DOHH2 (cell line): ENCODE measurements at regions not wholly inside any gene's neighbourhood (a gene's known extent, or its start where the extent isn't known, plus 50 kb on each side); places are given as distances from the start of the nearest gene placed in this dataset.

ENCODE experiments used
- H3F3A ChIP-seq: fragments of 200-600 bp; sonication (generic), shearing (Covaris generic); 2 replicates; pipeline ENCODE4 v1.6.0; 2016; ENCODE audit warnings: antibody characterized with exemption, mild to moderate bottlenecking; ENCODE audit not compliant: control insufficient read depth, insufficient read depth
- H3K27ac ChIP-seq: fragments of 200-600 bp; sonication (generic); 2 replicates; pipeline ENCODE4 v1.5.1; 2014; ENCODE audit warnings: low read depth, mild to moderate bottlenecking, low read length, moderate library complexity
- H3K27me3 ChIP-seq: fragments of 200-600 bp; sonication (generic); 2 replicates; pipeline ENCODE4 v1.6.1; 2014; ENCODE audit warnings: mild to moderate bottlenecking, low read length, mixed read lengths; ENCODE audit not compliant: control insufficient read depth
- H3K36me3 ChIP-seq: fragments of 200-600 bp; sonication (generic); 2 replicates; pipeline ENCODE4 v1.6.1; 2014; ENCODE audit warnings: mild to moderate bottlenecking, low read length, moderate library complexity, mixed read lengths; ENCODE audit not compliant: control insufficient read depth
- H3K4me1 ChIP-seq: fragments of 200-600 bp; sonication (generic); 2 replicates; pipeline ENCODE4 v1.6.1; 2014; ENCODE audit warnings: mild to moderate bottlenecking, low read length, mixed read lengths; ENCODE audit not compliant: control insufficient read depth
- H3K4me2 ChIP-seq: fragments of 200-600 bp; sonication (generic); 2 replicates; pipeline ENCODE4 v1.6.0; 2014; ENCODE audit warnings: mild to moderate bottlenecking, low read length, moderate library complexity
- H3K4me3 ChIP-seq: fragments of 200-600 bp; sonication (generic); 2 replicates; pipeline ENCODE4 v1.5.1; 2014; ENCODE audit warnings: mild to moderate bottlenecking, low read length, mixed read lengths
- H3K79me2 ChIP-seq: fragments of 200-600 bp; sonication (generic); 2 replicates; pipeline ENCODE4 v1.6.1; 2014; ENCODE audit warnings: mild to moderate bottlenecking, low read length, mixed read lengths; ENCODE audit not compliant: control insufficient read depth
- H3K9me2 ChIP-seq: fragments of 200-600 bp; sonication (generic); replicated peaks from 2 replicates; pipeline ENCODE4 v1.6.1; 2014; ENCODE audit warnings: mild to moderate bottlenecking, low read length, mixed read lengths; ENCODE audit not compliant: control insufficient read depth
- H3K9me3 ChIP-seq: fragments of 200-600 bp; sonication (generic); 2 replicates; pipeline ENCODE4 v1.6.1; 2014; ENCODE audit warnings: antibody characterized with exemption, low read length, mixed read lengths; ENCODE audit not compliant: control insufficient read depth, insufficient read depth
- H4K20me1 ChIP-seq: fragments of 200-600 bp; sonication (generic); 2 replicates; pipeline ENCODE4 v1.6.0; 2014; ENCODE audit warnings: low read depth, mild to moderate bottlenecking, antibody characterized with exemption, low read length, moderate library complexity; ENCODE audit not compliant: control insufficient read depth, insufficient read depth
- EZH2phosphoT487 ChIP-seq: fragments of 200-600 bp; sonication (generic); IDR thresholded peaks from 2 replicates; pipeline ENCODE4 v1.6.1; 2017; ENCODE audit warnings: borderline replicate concordance, mild to moderate bottlenecking, antibody characterized with exemption, low read length, moderate library complexity, mixed read lengths
- TF ChIP-seq, protein P1 (sequence below): fragments of 200-600 bp; sonication (generic); IDR thresholded peaks from one replicate; pipeline ENCODE4 v1.5.1; 2014; ENCODE audit warnings: antibody characterized with exemption, mild to moderate bottlenecking, low read depth, low read length; ENCODE audit not compliant: poor library complexity, severe bottlenecking

DNA sequence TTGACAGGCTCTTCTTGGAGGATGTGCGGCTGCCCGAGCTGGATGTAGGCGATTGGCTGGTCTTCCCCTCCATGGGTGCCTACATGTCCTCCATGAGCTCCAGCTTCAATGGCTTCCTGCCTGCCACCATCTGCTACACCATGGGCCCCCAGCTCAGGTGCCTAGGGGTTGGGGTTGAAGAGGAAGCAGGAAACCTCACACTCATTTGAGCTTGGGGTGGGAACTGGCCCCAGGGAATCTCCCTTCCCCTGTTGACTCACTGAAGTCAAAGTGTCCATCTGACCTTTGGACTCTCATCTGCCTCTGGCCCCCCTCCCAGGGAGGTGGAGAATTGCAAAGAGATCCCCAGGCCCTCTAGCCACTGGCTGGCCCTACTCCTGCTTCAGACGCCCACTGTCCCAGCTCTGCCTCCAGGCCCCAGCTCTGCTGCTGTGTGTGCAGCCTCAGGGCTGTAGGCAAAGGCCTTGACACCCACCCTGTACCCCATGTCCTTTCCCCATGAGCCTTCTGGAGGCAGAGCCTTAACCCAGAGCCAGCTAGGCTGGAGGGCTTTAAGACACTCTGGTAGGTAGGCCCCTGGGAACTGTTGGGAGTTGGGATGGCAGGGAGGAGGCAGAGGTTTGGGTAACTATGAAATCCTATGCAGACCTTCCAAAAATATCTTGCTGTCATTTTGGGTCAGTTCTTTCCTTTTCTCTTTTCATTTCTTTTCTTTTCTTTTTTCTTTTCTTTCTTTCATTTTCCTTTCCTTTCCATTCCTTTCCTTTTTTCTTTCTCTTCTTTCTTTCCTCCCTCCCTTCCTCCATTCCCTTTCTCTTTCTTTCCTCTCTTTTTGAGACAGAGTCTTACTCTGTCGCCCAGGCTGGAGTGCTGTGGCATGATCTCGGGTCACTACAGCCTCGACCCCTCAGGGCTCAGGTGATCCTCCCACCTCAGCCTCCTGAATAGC is 66.9 kb upstream of the TINAGL1 start:
- Histone ChIP-seq H3K27ac (no peak overlapping the region), H3F3A (no peaks in the 10 kb centered on the region), H3K4me3 (no peak overlapping the region), H3K4me2 (no peak overlapping the region), H3K27me3 (no peaks in the 10 kb centered on the region), H4K20me1 (no peaks in the 10 kb centered on the region), H3K79me2 (no peaks in the 10 kb centered on the region), H3K9me3 (peaks cover 15% of the 10 kb centered on the region; the same call in 1 of the 2 replicates), H3K4me1 (peaks cover 43% of the 10 kb centered on the region), H3K9me2 (no peaks in the 10 kb centered on the region), H3K36me3 (no peaks in the 10 kb centered on the region)
- TF ChIP-seq EZH2phosphoT487: no peak
- TF ChIP-seq, protein P1, sequence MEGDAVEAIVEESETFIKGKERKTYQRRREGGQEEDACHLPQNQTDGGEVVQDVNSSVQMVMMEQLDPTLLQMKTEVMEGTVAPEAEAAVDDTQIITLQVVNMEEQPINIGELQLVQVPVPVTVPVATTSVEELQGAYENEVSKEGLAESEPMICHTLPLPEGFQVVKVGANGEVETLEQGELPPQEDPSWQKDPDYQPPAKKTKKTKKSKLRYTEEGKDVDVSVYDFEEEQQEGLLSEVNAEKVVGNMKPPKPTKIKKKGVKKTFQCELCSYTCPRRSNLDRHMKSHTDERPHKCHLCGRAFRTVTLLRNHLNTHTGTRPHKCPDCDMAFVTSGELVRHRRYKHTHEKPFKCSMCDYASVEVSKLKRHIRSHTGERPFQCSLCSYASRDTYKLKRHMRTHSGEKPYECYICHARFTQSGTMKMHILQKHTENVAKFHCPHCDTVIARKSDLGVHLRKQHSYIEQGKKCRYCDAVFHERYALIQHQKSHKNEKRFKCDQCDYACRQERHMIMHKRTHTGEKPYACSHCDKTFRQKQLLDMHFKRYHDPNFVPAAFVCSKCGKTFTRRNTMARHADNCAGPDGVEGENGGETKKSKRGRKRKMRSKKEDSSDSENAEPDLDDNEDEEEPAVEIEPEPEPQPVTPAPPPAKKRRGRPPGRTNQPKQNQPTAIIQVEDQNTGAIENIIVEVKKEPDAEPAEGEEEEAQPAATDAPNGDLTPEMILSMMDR: no peak

DNA sequence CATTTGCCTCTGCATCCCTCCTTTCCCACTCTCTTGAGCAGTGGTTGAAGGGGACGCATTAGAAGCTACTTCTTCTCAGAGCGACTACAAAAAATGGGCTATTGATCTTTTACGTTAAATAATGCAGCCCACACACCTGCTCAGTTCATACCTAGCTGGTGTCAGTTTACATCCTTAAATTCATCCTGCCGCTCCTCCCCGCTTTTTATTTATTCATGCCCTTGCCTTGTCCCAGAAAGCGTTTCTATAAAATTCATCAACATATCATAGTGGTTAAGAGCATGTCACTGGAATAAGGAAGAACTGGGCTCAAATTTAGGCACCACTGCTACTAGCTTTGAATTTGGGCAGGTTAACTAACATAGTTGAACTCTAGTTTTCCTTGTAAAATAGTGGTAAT is 66.0 kb upstream of the TINAGL1 start:
- peaks cover 20% of the 10 kb centered on the region; the same call in 1 of the 2 replicates for H3K9me3 ChIP-seq
- peaks cover 40% of the 10 kb centered on the region for H3K4me1 ChIP-seq
- no peak overlapping the region for H3K27ac ChIP-seq
- H3K79me2 ChIP-seq: no peaks in the 10 kb centered on the region
- no peaks in the 10 kb centered on the region for H4K20me1 ChIP-seq
- H3K9me2 ChIP-seq: no peaks in the 10 kb centered on the region
- H3K4me2 ChIP-seq: no peak overlapping the region
- no peaks in the 10 kb centered on the region for H3K36me3 ChIP-seq
- no peaks in the 10 kb centered on the region for H3K27me3 ChIP-seq
- H3F3A ChIP-seq: no peaks in the 10 kb centered on the region
- no peak overlapping the region for H3K4me3 ChIP-seq
- TF ChIP-seq EZH2phosphoT487: no peak
- TF ChIP-seq, protein P1: no peak

DNA sequence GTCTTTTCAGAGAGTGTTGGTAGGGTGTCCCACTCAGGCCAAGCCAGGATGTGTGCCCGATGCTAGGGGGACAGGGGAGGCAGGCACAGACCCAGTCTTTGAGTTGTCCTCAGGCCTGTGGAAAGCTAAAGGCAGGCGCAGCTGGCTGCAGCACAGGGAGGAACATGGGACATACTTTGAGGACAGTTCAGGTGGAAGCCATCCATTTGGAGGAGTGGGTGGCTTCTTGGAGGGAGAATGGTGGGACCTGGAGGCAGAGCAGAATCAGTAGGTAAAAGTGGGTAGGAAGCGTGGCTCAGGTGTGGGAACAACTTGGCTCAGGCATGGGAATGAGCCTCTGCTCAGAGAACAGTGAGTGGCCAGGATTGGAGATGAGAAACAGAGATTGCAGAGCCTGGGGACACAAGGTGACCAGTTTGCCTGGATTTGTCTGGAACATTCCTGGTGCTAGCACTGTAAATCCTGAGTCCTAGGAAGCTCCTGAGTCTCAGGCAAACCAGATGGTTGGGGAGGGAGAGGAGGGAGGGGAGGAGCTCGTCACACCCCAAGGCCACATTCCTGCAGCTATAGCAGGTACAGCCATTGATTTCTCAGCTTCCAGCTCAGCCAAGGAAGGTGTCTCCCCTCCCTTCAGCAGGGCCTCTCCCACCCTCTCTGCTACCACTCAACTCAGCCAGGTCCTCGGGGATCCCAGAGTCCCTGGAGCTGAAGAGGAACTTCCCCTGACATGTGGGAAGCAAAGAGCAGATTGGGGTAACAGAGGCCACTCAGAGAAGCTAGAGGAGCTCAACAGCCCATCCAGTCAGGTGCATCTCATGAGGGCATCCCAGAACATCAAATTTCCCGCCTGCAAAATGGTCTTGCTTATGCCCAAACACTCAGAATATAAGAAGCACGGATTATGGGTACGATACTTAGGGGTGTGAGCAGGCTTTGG is 65.2 kb upstream of the TINAGL1 start:
- H4K20me1 ChIP-seq: no peaks in the 10 kb centered on the region
- H3K27ac ChIP-seq: no peak overlapping the region
- no peak overlapping the region for H3K4me3 ChIP-seq
- H3K4me2 ChIP-seq: no peak overlapping the region
- peaks cover 32% of the 10 kb centered on the region for H3K4me1 ChIP-seq
- no peaks in the 10 kb centered on the region for H3K36me3 ChIP-seq
- no peaks in the 10 kb centered on the region for H3F3A ChIP-seq
- H3K27me3 ChIP-seq: no peaks in the 10 kb centered on the region
- no peak for TF ChIP-seq EZH2phosphoT487
- TF ChIP-seq, protein P1: no peak
- peaks cover 20% of the 10 kb centered on the region; the same call in 1 of the 2 replicates for H3K9me3 ChIP-seq
- H3K9me2 ChIP-seq: no peaks in the 10 kb centered on the region
- no peaks in the 10 kb centered on the region for H3K79me2 ChIP-seq
